Calu3 (cell line): ENCODE measurements at regions not wholly inside any gene's neighbourhood (a gene's known extent, or its start where the extent isn't known, plus 50 kb on each side); places are given as distances from the start of the nearest gene placed in this dataset.

Experiments
- BruUV-seq: library from RNA; stranded (reverse); fragments of 400-500 nt; replicated peaks from 2 replicates; lab custom pipeline; 2021; lab: Mats Ljungman, UMichigan
- CTCF ChIA-PET: fragments of 300-600 bp; sonication (Branson Sonifier 250); formaldehyde crosslinking; loops from one replicate; lab custom pipeline; 2022; ENCODE audit warnings: antibody characterized with exemption; lab: Charles Lee
- DNase-seq: peaks from one replicate; pipeline ENCODE4 v3.0.0; 2022
- H3K27ac Mint-ChIP-seq: one replicate; pipeline ENCODE4 v1.8.0; 2022; ENCODE audit warnings: mixed read lengths; ENCODE audit not compliant: unreplicated experiment
- H3K27me3 Mint-ChIP-seq: one replicate; pipeline ENCODE4 v1.8.0; 2022; ENCODE audit warnings: mixed read lengths; ENCODE audit not compliant: unreplicated experiment
- H3K36me3 Mint-ChIP-seq: one replicate; pipeline ENCODE4 v1.8.0; 2022; ENCODE audit warnings: mild to moderate bottlenecking, moderate library complexity, mixed read lengths; ENCODE audit not compliant: insufficient read depth, unreplicated experiment
- H3K4me1 Mint-ChIP-seq: one replicate; pipeline ENCODE4 v1.8.0; 2022; ENCODE audit warnings: mild to moderate bottlenecking, low read depth, mixed read lengths; ENCODE audit not compliant: unreplicated experiment
- H3K4me3 Mint-ChIP-seq: one replicate; pipeline ENCODE4 v1.8.0; 2022; ENCODE audit warnings: mild to moderate bottlenecking, low read depth, moderate library complexity, mixed read lengths; ENCODE audit not compliant: unreplicated experiment
- H3K9me3 Mint-ChIP-seq: one replicate; pipeline ENCODE4 v1.8.0; 2022; ENCODE audit warnings: low read depth, mixed read lengths; ENCODE audit not compliant: unreplicated experiment
- CTCF ChIP-seq: fragments of 200-600 bp; IDR thresholded peaks from one replicate; pipeline ENCODE4 v1.8.0; 2022; ENCODE audit warnings: antibody characterized with exemption; ENCODE audit not compliant: unreplicated experiment
- intact Hi-C: fragments of 100-400 bp; cut with micrococcal nuclease; formaldehyde crosslinking; loops from one replicate; pipeline ENCODE4 v1.10.0; 2022; ENCODE audit not compliant: unreplicated experiment

GRCh38 chr4:28545986-28546385, 1685.3 kb downstream of the STIM2 start:
- BruUV-seq, result no TSS peak
- Mint-ChIP-seq H3K27ac (no peak overlapping the region), H3K9me3 (peaks cover 11% of the 10 kb centered on the region), H3K36me3 (no peaks in the 10 kb centered on the region), H3K4me3 (no peak overlapping the region), H3K4me1 (no peaks in the 10 kb centered on the region), H3K27me3 (no peaks in the 10 kb centered on the region)
- CTCF ChIA-PET, result interaction anchor here (0.6 kb wide), 1 partner anchor 814 kb away, joined by 4 read pairs; no protein-coding TSS in a partner anchor
- intact Hi-C loops, result no loop called here
- no peak for DNase-seq
- TF ChIP-seq CTCF, result no peak

DNA sequence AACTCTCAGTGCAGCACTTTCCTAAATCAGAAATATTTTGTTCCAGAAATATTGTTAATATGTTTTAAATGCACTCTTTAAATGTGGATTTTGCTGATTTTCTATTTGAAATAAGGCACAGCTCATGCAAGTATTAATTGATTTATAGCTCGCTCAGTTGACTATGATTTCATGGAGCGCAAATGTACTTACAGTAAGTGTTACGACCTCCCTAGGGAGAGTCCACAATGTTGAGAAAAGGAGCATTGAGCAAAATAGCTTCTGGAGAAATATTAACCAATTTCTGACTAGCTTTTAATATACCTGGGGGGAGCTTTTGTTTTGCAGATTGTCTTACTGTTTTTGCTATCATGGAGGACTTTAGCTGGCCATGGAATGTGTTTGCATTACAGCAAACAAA, 1687.5 kb downstream of the STIM2 start:
- no peak for TF ChIP-seq CTCF
- no peaks in the 10 kb centered on the region for H3K36me3 Mint-ChIP-seq
- H3K9me3 Mint-ChIP-seq, result peaks cover 12% of the 10 kb centered on the region
- H3K27me3 Mint-ChIP-seq, result no peaks in the 10 kb centered on the region
- intact Hi-C loops, result no loop called here
- no peak for DNase-seq
- no peaks in the 10 kb centered on the region for H3K4me1 Mint-ChIP-seq
- H3K27ac Mint-ChIP-seq, result no peak overlapping the region
- H3K4me3 Mint-ChIP-seq, result no peak overlapping the region
- CTCF ChIA-PET, result no interaction called here
- no TSS peak for BruUV-seq

DNA sequence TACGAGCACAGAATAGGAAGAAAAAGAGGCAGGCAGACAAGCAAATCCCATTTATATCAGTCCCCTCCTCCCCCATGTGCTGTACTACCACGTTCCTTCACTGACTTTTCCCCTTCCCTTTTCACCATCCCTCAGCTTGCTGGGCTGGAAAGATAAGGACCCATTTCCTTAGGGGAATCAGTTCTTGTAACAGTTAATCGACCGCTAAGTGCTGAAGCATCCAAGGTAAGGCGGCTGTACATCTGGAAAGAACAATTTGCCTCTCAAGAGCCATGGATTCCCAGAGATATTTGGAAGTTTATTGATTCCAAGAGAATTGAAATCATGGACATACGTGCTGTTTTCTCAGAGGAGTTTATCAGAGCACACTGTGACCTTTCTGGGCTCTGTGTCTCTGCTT, 1688.0 kb downstream of the STIM2 start:
- no peak for TF ChIP-seq CTCF
- H3K27me3 Mint-ChIP-seq, result no peaks in the 10 kb centered on the region
- H3K27ac Mint-ChIP-seq, result no peak overlapping the region
- intact Hi-C loops, result no loop called here
- H3K36me3 Mint-ChIP-seq, result no peaks in the 10 kb centered on the region
- H3K9me3 Mint-ChIP-seq, result peaks cover 15% of the 10 kb centered on the region
- no peak overlapping the region for H3K4me3 Mint-ChIP-seq
- CTCF ChIA-PET, result no interaction called here
- H3K4me1 Mint-ChIP-seq, result no peaks in the 10 kb centered on the region
- DNase-seq, result no peak
- BruUV-seq, result no TSS peak

DNA sequence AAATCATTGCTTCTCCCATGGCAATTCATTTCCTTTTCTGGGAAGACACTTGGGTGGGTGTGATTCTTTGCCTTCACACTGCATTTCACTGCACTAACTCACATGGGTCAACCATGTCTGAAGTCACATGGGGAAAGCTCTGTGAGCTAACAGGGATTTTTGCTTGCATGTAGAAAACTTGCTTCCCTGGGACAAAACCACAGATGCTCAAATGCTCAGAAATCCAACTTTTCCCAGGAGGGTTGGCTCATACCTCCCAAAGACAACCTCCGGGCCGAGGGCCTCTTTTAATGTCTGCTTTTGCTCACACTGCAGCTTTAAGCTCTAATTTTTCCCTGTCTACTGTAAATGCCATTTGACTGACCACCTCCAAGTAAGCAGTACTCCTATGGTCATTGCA, 1695.2 kb downstream of the STIM2 start:
- Mint-ChIP-seq H3K36me3 (no peaks in the 10 kb centered on the region), H3K9me3 (peaks cover 16% of the 10 kb centered on the region), H3K4me1 (no peaks in the 10 kb centered on the region), H3K27me3 (no peaks in the 10 kb centered on the region), H3K27ac (no peak overlapping the region), H3K4me3 (no peak overlapping the region)
- no TSS peak for BruUV-seq
- no peak for TF ChIP-seq CTCF
- no peak for DNase-seq
- CTCF ChIA-PET, result no interaction called here
- intact Hi-C loops, result no loop called here
